EL (cell line): ENCODE measurements at regions not wholly inside any gene's neighbourhood (a gene's known extent, or its start where the extent isn't known, plus 50 kb on each side); places are given as distances from the start of the nearest gene placed in this dataset.

Experiments
- DNase-seq: peaks from one replicate; pipeline ENCODE4 v3.0.0-alpha.2; 2016

DNA sequence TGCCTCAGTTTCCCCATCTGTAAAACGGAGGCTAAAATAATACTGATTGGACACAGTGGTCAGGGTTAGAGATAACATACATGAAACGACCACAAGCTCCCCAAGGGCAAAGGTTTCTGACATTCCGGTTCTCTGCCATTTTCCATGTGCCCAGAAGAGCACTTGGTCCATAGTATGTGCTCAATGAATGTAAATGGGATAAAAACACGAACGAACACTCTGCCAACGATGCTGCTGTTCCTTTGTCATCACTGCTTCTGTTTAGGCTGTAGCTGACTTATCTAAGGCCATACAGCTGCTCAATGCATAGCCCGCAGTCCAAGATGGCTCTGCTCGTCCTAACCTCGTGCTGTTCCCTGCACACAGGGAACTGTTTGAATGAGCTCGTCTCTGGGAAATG, 102.0 kb downstream of the RMI2 start:
- DNase-seq: no peak

- no peak for DNase-seq
These were observed 102.6 kb downstream of the RMI2 start for GRCh38 chr16:11447836-11448235.

- no peak for DNase-seq
These were observed 103.6 kb downstream of the RMI2 start for GRCh38 chr16:11448796-11449416.

GRCh38 chr16:11449716-11450115, 104.5 kb downstream of the RMI2 start:
- no peak for DNase-seq

DNA sequence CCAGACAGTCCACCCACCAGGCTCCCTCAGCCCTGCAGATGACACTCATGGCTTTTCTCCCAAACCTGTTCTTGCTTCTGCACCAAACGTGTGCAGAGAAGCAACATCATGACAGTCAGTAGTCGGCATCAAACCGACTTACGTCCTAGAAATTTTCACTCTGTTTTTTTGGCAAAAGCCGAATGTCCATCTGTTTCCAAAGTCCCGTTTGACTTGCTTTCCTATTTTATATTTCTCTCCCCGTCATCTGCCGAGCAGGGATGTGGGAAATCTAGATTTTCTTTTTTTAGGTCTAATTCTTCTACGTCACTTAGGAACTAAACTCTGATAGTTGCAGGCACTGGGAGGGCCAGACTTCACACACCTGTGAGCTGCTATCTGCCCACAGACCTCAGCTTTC, 104.9 kb downstream of the RMI2 start:
- no peak for DNase-seq

DNA sequence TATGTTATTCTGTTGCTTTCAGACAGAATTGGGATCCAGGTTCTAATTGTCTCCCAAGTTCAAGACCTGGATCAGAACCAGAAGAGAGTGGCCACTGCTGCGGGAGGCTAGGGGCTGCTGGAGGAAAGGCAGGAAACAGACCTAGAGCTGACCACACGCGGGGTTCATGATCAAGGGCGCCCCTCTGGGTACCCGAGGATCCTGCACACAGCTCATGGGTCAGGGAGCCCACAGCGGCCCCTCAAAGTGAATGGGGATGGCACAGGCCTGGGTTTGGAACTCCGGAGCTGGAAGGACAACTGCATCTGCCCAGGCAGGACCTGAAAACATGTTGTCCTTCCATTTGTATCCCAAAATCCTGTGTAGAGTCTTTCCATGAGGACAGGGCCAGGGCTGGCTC, 107.0 kb downstream of the RMI2 start:
- DNase-seq: no peak

DNA sequence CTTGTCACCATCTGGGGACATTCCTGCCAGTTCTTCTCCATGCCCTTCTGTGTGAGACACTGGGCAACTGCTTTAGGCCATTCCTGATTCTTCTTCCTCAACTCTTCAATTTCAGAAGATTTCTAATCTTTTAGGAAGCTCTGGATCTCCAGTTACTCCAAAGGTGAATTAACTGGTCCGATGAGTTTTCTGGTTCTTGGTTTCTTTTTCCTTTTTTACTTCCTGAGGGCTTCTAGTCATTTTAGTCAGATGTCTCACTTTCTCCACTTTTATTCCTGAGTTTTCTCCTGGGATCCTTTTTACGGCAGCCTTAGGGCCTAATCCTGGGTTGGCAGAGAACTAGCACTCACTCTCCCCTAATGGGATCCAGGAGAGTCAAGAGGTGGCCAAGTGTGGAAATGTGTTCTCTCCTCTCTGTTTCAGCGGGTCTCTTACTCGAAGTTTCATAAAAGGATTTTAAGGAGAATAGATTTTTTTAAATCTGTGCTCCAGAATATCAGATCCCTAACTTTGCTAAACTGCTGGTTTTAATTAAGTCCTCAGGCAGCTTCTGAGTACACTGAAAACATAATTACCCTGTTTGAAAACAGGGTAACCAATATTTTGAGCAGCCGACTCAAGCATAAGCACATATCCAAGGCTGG, 107.6 kb downstream of the RMI2 start:
- DNase-seq: no peak

GRCh38 chr16:11456741-11457140, 111.5 kb downstream of the RMI2 start:
- no peak for DNase-seq

GRCh38 chr16:11459722-11460121, 114.5 kb downstream of the RMI2 start:
- no peak for DNase-seq

DNA sequence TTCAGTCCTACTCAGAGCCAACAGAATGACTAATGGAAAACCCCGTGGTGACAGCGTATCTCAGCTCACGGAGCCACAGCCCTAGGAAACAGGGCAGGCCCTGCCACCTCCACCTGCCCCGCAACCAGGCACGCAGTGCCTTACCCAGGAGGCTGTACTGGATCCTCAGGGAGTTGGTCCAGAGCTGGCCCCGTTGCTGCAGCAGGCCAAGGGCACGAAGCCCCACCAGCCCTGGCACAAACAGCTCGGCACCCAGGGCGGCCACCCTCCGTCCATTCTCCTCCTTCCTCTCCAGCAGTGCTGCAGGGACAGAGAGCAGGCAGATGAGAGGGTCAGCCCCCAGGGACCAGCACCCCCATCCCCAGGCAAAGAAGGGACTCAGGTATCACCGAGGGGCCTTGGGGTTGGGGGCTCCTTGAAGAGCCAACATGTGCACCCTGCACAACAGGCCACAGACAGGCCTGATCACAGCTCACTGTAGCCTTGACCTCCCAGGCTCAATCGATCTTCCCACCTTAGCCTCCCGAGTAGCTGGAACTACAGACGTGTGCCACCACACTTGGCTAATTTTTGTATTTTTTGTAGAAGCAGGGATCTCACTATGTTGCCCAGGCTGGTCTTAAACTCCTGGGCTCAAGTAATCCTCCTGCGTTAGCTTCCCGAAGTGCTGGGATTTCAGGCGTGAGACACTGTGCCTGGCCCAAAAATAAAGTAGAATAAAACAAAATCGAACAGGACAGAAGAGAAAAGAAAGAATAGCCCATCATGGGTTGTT, 115.7 kb downstream of the RMI2 start:
- no peak for DNase-seq

GRCh38 chr16:11461595-11461990, 116.3 kb downstream of the RMI2 start:
- DNase-seq: no peak

DNA sequence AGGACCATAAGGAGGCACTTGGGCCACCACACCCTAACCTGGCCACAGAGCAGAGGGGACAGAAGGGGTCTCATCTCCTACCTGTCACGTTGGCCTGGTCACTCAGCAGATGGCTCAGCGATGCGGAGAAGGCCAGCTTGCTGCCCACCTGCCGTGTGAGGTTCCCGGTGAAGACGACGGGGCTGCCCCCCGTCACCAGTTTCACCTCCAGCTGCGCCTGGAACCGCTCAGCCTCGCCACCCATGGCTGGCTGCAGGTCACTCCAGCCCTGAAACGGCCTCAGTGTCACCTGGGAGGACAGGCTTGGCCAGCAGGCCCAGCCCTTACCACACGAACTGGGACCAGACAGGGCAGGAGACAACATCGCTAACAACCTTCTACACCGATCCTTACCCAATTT, 116.8 kb downstream of the RMI2 start:
- DNase-seq: no peak

DNA sequence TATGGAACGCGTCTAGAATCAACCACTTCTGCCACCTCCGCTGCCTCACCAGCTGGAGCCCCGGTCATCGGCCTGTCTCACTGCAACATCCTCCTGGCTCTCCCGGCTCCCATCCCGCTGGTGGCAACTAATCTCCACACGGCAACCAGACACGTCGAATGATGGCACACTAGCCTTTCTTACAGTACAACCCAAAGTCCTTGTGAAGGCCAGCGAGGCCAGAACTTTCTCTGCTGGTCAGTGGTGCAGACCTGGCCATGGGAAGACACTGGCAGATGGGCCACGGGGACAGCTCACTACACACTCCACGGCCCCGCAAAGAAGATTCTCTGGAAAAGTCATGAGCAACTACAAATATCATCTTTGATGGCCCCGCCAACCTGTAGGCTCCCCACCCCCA, 117.6 kb downstream of the RMI2 start:
- no peak for DNase-seq

DNA sequence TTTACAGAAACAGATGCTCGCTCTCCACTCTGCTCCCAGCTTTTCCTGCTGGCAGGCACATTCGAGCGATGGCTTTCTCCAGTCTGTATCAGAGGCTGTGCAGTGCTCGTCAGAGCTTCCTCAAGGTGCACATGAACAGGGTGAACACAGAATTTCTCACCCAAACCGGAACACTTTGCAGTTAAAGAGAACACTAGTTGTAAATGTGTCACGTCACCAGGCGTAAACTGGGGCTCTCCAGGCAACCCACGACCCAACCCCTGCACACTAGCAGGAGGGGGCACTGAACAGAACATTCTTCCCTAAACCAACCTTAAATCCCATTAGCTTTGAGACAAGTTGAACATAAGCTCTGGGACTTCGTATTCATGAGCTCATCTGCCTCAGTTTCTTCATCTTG, 119.0 kb downstream of the RMI2 start:
- DNase-seq: no peak

- DNase-seq: no peak
These were observed 120.4 kb downstream of the RMI2 start for GRCh38 chr16:11465675-11466074.

- peak; percentile 42 for DNase-seq
These were observed 115.9 kb downstream of the LITAF start for GRCh38 chr16:11470676-11471415.

DNA sequence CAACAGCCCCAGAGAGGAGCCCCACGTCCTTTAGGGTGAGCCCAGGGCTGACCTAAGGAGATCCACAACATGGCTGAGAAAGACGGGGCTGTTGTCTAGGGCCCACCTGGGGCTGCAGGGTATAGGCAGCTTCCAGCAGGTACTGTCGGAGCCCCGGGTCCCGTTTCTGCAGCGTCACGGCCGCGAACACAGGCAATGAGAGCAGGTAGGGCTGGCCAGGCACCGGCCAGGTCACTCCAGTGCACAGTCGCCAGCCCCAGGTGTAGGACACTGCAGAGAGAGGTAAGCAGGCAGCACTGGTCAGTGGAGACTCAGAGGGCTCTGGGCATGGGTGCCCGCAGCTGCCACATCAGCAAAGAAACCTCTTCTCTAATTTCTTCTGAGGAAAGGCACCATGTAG, 115.2 kb downstream of the LITAF start:
- DNase-seq: no peak

- DNase-seq: no peak
These were observed 114.3 kb downstream of the LITAF start for GRCh38 chr16:11472410-11472809.

- DNase-seq: no peak
These were observed 113.9 kb downstream of the LITAF start for GRCh38 chr16:11472851-11473250.

GRCh38 chr16:11473728-11474127, 113.0 kb downstream of the LITAF start:
- no peak for DNase-seq

- no peak for DNase-seq
These were observed 112.0 kb downstream of the LITAF start for GRCh38 chr16:11474617-11475291.

GRCh38 chr16:11475896-11476630, 110.7 kb downstream of the LITAF start:
- no peak for DNase-seq
